ENCODE measurements at regions not wholly inside any gene's neighbourhood (a gene's known extent, or its start where the extent isn't known, plus 50 kb on each side); places are given as distances from the start of the nearest gene placed in this dataset.
"Not testable (repeated sequence)": the region's sequence is repeated elsewhere in the genome, so short reads cannot be mapped to it uniquely, and the experiment has no call there.

GRCh38 chr6:19713411-19713810, 123.8 kb upstream of the ID4 start:
- Mint-ChIP-seq H3K4me1 (no peaks in the 10 kb centered on the region), H3K9me3 (peaks cover 0 to 7% (median 0%) of the 10 kb centered on the region in 9 donors), H3K27me3 (peaks cover 0 to 3% (median 0%) of the 10 kb centered on the region in 5 donors), H3K4me3 (no peak overlapping the region), H3K36me3 (no peaks in the 10 kb centered on the region), H3K27ac (no peak overlapping the region)
- ATAC-seq: no peak
- DNase-seq: no peak
- POLR2A ChIA-PET: no interaction called here

- no peaks in the 10 kb centered on the region for H3K36me3 Mint-ChIP-seq
These were observed 123.2 kb upstream of the ID4 start for GRCh38 chr6:19713984-19714383.

GRCh38 chr6:19714434-19715166, 122.6 kb upstream of the ID4 start:
- H3K27me3 Mint-ChIP-seq: peaks cover 0 to 6% (median 1%) of the 10 kb centered on the region in 5 donors
- no peak overlapping the region for H3K4me3 Mint-ChIP-seq
- H3K4me1 Mint-ChIP-seq: no peaks in the 10 kb centered on the region
- POLR2A ChIA-PET: no interaction called here
- DNase-seq: no peak
- peaks cover 0 to 5% (median 0%) of the 10 kb centered on the region in 9 donors for H3K9me3 Mint-ChIP-seq
- no peaks in the 10 kb centered on the region for H3K36me3 Mint-ChIP-seq
- ATAC-seq: no peak
- no peak overlapping the region for H3K27ac Mint-ChIP-seq

More at GRCh38 chr6:19713984-19714383, 123.2 kb upstream of the ID4 start:
- POLR2A ChIA-PET: no interaction called here
- H3K27ac Mint-ChIP-seq: no peak overlapping the region
- no peak overlapping the region for H3K4me3 Mint-ChIP-seq
- ATAC-seq: no peak
- H3K27me3 Mint-ChIP-seq: peaks cover 0 to 3% (median 0%) of the 10 kb centered on the region in 5 donors
- H3K4me1 Mint-ChIP-seq: no peaks in the 10 kb centered on the region
- H3K9me3 Mint-ChIP-seq: peaks cover 0 to 5% (median 0%) of the 10 kb centered on the region in 9 donors
- DNase-seq: no peak

- POLR2A ChIA-PET: no interaction called here
- Mint-ChIP-seq H3K36me3 (no peaks in the 10 kb centered on the region), H3K27ac (no peak overlapping the region), H3K4me3 (no peak overlapping the region), H3K4me1 (no peaks in the 10 kb centered on the region), H3K27me3 (peaks cover 0 to 10% (median 1%) of the 10 kb centered on the region in 5 donors), H3K9me3 (peaks cover 0 to 5% (median 0%) of the 10 kb centered on the region in 9 donors)
- DNase-seq: no peak
- no peak for ATAC-seq
These were observed 122.0 kb upstream of the ID4 start for GRCh38 chr6:19715167-19715551.

GRCh38 chr6:19719691-19720128, 117.5 kb upstream of the ID4 start:
- no peak overlapping the region for H3K27ac Mint-ChIP-seq
- H3K9me3 Mint-ChIP-seq: peaks cover 0 to 5% (median 0%) of the 10 kb centered on the region in 9 donors
- DNase-seq: no peak
- no peaks in the 10 kb centered on the region for H3K4me1 Mint-ChIP-seq
- H3K36me3 Mint-ChIP-seq: no peaks in the 10 kb centered on the region
- no peak overlapping the region for H3K4me3 Mint-ChIP-seq
- H3K27me3 Mint-ChIP-seq: peaks cover 0 to 10% (median 0%) of the 10 kb centered on the region in 5 donors
- POLR2A ChIA-PET: no interaction called here
- ATAC-seq: no peak

GRCh38 chr6:19721766-19722377, 115.3 kb upstream of the ID4 start:
- H3K4me1 Mint-ChIP-seq: no peaks in the 10 kb centered on the region
- no peak overlapping the region for H3K27ac Mint-ChIP-seq
- no peak overlapping the region for H3K4me3 Mint-ChIP-seq
- POLR2A ChIA-PET: no interaction called here
- H3K36me3 Mint-ChIP-seq: no peaks in the 10 kb centered on the region
- H3K27me3 Mint-ChIP-seq: peaks cover 0 to 10% (median 0%) of the 10 kb centered on the region in 5 donors
- ATAC-seq: no peak
- no peak for DNase-seq
- peaks cover 0 to 10% (median 2%) of the 10 kb centered on the region in 9 donors for H3K9me3 Mint-ChIP-seq

GRCh38 chr6:19722999-19723398, 114.2 kb upstream of the ID4 start:
- H3K27ac Mint-ChIP-seq: no peak overlapping the region
- H3K4me3 Mint-ChIP-seq: no peak overlapping the region
- POLR2A ChIA-PET: no interaction called here
- H3K36me3 Mint-ChIP-seq: no peaks in the 10 kb centered on the region
- DNase-seq (no peak), ATAC-seq (no peak)
- peaks cover 0 to 10% (median 0%) of the 10 kb centered on the region in 5 donors for H3K27me3 Mint-ChIP-seq
- H3K4me1 Mint-ChIP-seq: no peaks in the 10 kb centered on the region
- peaks cover 0 to 10% (median 2%) of the 10 kb centered on the region in 9 donors for H3K9me3 Mint-ChIP-seq

- H3K36me3 Mint-ChIP-seq: no peaks in the 10 kb centered on the region
- no peak for ATAC-seq
- no peak overlapping the region for H3K4me3 Mint-ChIP-seq
- no peaks in the 10 kb centered on the region for H3K4me1 Mint-ChIP-seq
- peaks cover 0 to 10% (median 2%) of the 10 kb centered on the region in 9 donors for H3K9me3 Mint-ChIP-seq
- H3K27ac Mint-ChIP-seq: no peak overlapping the region
- POLR2A ChIA-PET: no interaction called here
- H3K27me3 Mint-ChIP-seq: peaks cover 0 to 10% (median 0%) of the 10 kb centered on the region in 5 donors
- DNase-seq: no peak
These were observed 113.6 kb upstream of the ID4 start for GRCh38 chr6:19723545-19723944.

GRCh38 chr6:19725436-19725835, 111.7 kb upstream of the ID4 start:
- H3K36me3 Mint-ChIP-seq, H3K9me3 Mint-ChIP-seq, H3K4me1 Mint-ChIP-seq, ATAC-seq, H3K4me3 Mint-ChIP-seq, H3K27ac Mint-ChIP-seq, POLR2A ChIA-PET, DNase-seq, H3K27me3 Mint-ChIP-seq: not testable (repeated sequence)

GRCh38 chr6:19731282-19731681, 105.9 kb upstream of the ID4 start:
- POLR2A ChIA-PET: no interaction called here
- Mint-ChIP-seq H3K4me1 (no peaks in the 10 kb centered on the region), H3K4me3 (no peak overlapping the region), H3K27ac (no peak overlapping the region), H3K9me3 (peaks cover 0 to 10% (median 0%) of the 10 kb centered on the region in 9 donors), H3K27me3 (peaks cover 0 to 6% (median 0%) of the 10 kb centered on the region in 5 donors), H3K36me3 (no peaks in the 10 kb centered on the region)
- ATAC-seq (no peak), DNase-seq (no peak)

GRCh38 chr6:19734061-19734460, 103.1 kb upstream of the ID4 start:
- no peak overlapping the region for H3K27ac Mint-ChIP-seq
- POLR2A ChIA-PET: no interaction called here
- peaks cover 0 to 13% (median 2%) of the 10 kb centered on the region in 9 donors for H3K9me3 Mint-ChIP-seq
- no peaks in the 10 kb centered on the region for H3K4me1 Mint-ChIP-seq
- ATAC-seq (no peak), DNase-seq (no peak)
- peaks cover 0 to 6% (median 0%) of the 10 kb centered on the region in 5 donors for H3K27me3 Mint-ChIP-seq
- H3K4me3 Mint-ChIP-seq: no peak overlapping the region
- H3K36me3 Mint-ChIP-seq: no peaks in the 10 kb centered on the region

- Mint-ChIP-seq H3K4me3 (no peak overlapping the region), H3K4me1 (no peaks in the 10 kb centered on the region), H3K27ac (no peak overlapping the region), H3K27me3 (peaks cover 0 to 6% (median 0%) of the 10 kb centered on the region in 5 donors), H3K36me3 (no peaks in the 10 kb centered on the region), H3K9me3 (peaks cover 0 to 13% (median 4%) of the 10 kb centered on the region in 9 donors)
- no peak for DNase-seq
- ATAC-seq: no peak
- POLR2A ChIA-PET: no interaction called here
These were observed 102.7 kb upstream of the ID4 start for GRCh38 chr6:19734519-19734918.

GRCh38 chr6:19736066-19736465, 101.1 kb upstream of the ID4 start:
- no peak overlapping the region for H3K27ac Mint-ChIP-seq
- peaks cover 0 to 10% (median 4%) of the 10 kb centered on the region in 9 donors for H3K9me3 Mint-ChIP-seq
- H3K4me1 Mint-ChIP-seq: no peaks in the 10 kb centered on the region
- POLR2A ChIA-PET: no interaction called here
- DNase-seq: no peak
- H3K36me3 Mint-ChIP-seq: no peaks in the 10 kb centered on the region
- no peak for ATAC-seq
- no peak overlapping the region for H3K4me3 Mint-ChIP-seq
- peaks cover 0 to 6% (median 0%) of the 10 kb centered on the region in 5 donors for H3K27me3 Mint-ChIP-seq
